ENCODE measurements at regions not wholly inside any gene's neighbourhood (a gene's known extent, or its start where the extent isn't known, plus 50 kb on each side); places are given as distances from the start of the nearest gene placed in this dataset.

- Mint-ChIP-seq H3K4me3 (no peak overlapping the region), H3K9me3 (peaks cover 0 to 2% of the 10 kb centered on the region in 2 donors)
- WGBS (ENCODE audit: insufficient coverage) = 68% methylated on average over 5 of the region's 5 CpGs
Measured at GRCh38 chr7:94059746-94060145, 55.6 kb upstream of the BET1 start.

GRCh38 chr7:94060752-94061151, 56.6 kb upstream of the BET1 start:
- WGBS (ENCODE audit: insufficient coverage) = 56% methylated on average over 5 of the region's 5 CpGs

More at GRCh38 chr7:94059746-94060145, 55.6 kb upstream of the BET1 start:
- Mint-ChIP-seq H3K27ac (no peak overlapping the region), H3K4me1 (peaks cover 13 to 20% of the 10 kb centered on the region in 2 donors), H3K27me3 (ENCODE audit: low read depth in 2 of 2) (peaks cover 41 to 84% of the 10 kb centered on the region in 2 donors), H3K36me3 (no peaks in the 10 kb centered on the region)
- intact Hi-C loops (cut with micrococcal nuclease) = no loop called here
- Histone ChIP-seq H3K9me3 (ENCODE audit: control insufficient read depth, insufficient read depth, low read length) (no peaks in the 10 kb centered on the region), H3K36me3 (ENCODE audit: control insufficient read depth, insufficient read depth, low read length) (no peaks in the 10 kb centered on the region), H3K27me3 (ENCODE audit: control insufficient read depth, insufficient read depth, low read length) (peaks cover 16% of the 10 kb centered on the region), H3K27ac (ENCODE audit: low read length) (no peak overlapping the region), H3K4me3 (ENCODE audit: low read length) (no peak overlapping the region), H3K4me1 (ENCODE audit: control insufficient read depth, insufficient read depth, low read length) (no peaks in the 10 kb centered on the region)
- no peak for ATAC-seq
- no peak for TF ChIP-seq CTCF (IDR thresholded peaks at IDR 0.05)
- DNase-seq = no peak

GRCh38 chr7:94061326-94061725, 57.2 kb upstream of the BET1 start:
- intact Hi-C loops (cut with micrococcal nuclease) = no loop called here
- Mint-ChIP-seq H3K27ac (no peak overlapping the region), H3K36me3 (no peaks in the 10 kb centered on the region), H3K4me3 (no peak overlapping the region), H3K4me1 (peaks cover 26 to 29% of the 10 kb centered on the region in 2 donors), H3K27me3 (ENCODE audit: low read depth in 2 of 2) (peaks cover 41 to 89% of the 10 kb centered on the region in 2 donors), H3K9me3 (no peaks in the 10 kb centered on the region)
- H3K36me3 ChIP-seq (ENCODE audit: control insufficient read depth, insufficient read depth, low read length) = no peaks in the 10 kb centered on the region
- H3K27me3 ChIP-seq (ENCODE audit: control insufficient read depth, insufficient read depth, low read length) = peaks cover 28% of the 10 kb centered on the region
- 49% methylated on average over 3 of the region's 3 CpGs for WGBS (ENCODE audit: insufficient coverage)
- H3K9me3 ChIP-seq (ENCODE audit: control insufficient read depth, insufficient read depth, low read length) = no peaks in the 10 kb centered on the region
- H3K4me3 ChIP-seq (ENCODE audit: low read length) = no peak overlapping the region
- peaks cover 6% of the 10 kb centered on the region for H3K4me1 ChIP-seq (ENCODE audit: control insufficient read depth, insufficient read depth, low read length)
- no peak overlapping the region for H3K27ac ChIP-seq (ENCODE audit: low read length)
- DNase-seq = no peak
- no peak for TF ChIP-seq CTCF (IDR thresholded peaks at IDR 0.05)
- ATAC-seq = no peak

More at GRCh38 chr7:94060752-94061151, 56.6 kb upstream of the BET1 start:
- H3K9me3 Mint-ChIP-seq = peaks cover 0 to 2% of the 10 kb centered on the region in 2 donors
- Histone ChIP-seq H3K4me3 (ENCODE audit: low read length) (no peak overlapping the region), H3K9me3 (ENCODE audit: control insufficient read depth, insufficient read depth, low read length) (no peaks in the 10 kb centered on the region), H3K36me3 (ENCODE audit: control insufficient read depth, insufficient read depth, low read length) (no peaks in the 10 kb centered on the region), H3K27me3 (ENCODE audit: control insufficient read depth, insufficient read depth, low read length) (peaks cover 23% of the 10 kb centered on the region), H3K27ac (ENCODE audit: low read length) (no peak overlapping the region), H3K4me1 (ENCODE audit: control insufficient read depth, insufficient read depth, low read length) (peaks cover 6% of the 10 kb centered on the region)
- intact Hi-C loops (cut with micrococcal nuclease) = no loop called here
- no peaks in the 10 kb centered on the region for H3K36me3 Mint-ChIP-seq
- no peak overlapping the region for H3K27ac Mint-ChIP-seq
- no peak overlapping the region for H3K4me3 Mint-ChIP-seq
- DNase-seq (no peak), ATAC-seq (no peak)
- H3K4me1 Mint-ChIP-seq = peaks cover 23 to 29% of the 10 kb centered on the region in 2 donors
- H3K27me3 Mint-ChIP-seq (ENCODE audit: low read depth in 2 of 2) = peaks cover 44 to 90% of the 10 kb centered on the region in 2 donors
- TF ChIP-seq CTCF (IDR thresholded peaks at IDR 0.05) = no peak

GRCh38 chr7:94062372-94062771, 58.2 kb upstream of the BET1 start:
- TF ChIP-seq CTCF (IDR thresholded peaks at IDR 0.05) = no peak
- 88% methylated on average over 2 of the region's 3 CpGs for WGBS (ENCODE audit: insufficient coverage)
- DNase-seq (no peak), ATAC-seq (no peak)
- no peaks in the 10 kb centered on the region for H3K9me3 Mint-ChIP-seq
- H3K27me3 Mint-ChIP-seq (ENCODE audit: low read depth in 2 of 2) = peaks cover 44 to 89% of the 10 kb centered on the region in 2 donors
- H3K4me1 Mint-ChIP-seq = peaks cover 26 to 29% of the 10 kb centered on the region in 2 donors
- H3K9me3 ChIP-seq (ENCODE audit: control insufficient read depth, insufficient read depth, low read length) = no peaks in the 10 kb centered on the region
- peaks cover 36% of the 10 kb centered on the region for H3K27me3 ChIP-seq (ENCODE audit: control insufficient read depth, insufficient read depth, low read length)
- peaks cover 6% of the 10 kb centered on the region for H3K4me1 ChIP-seq (ENCODE audit: control insufficient read depth, insufficient read depth, low read length)
- no peaks in the 10 kb centered on the region for H3K36me3 Mint-ChIP-seq
- H3K27ac ChIP-seq (ENCODE audit: low read length) = no peak overlapping the region
- H3K4me3 Mint-ChIP-seq = no peak overlapping the region
- no peak overlapping the region for H3K4me3 ChIP-seq (ENCODE audit: low read length)
- intact Hi-C loops (cut with micrococcal nuclease) = no loop called here
- no peaks in the 10 kb centered on the region for H3K36me3 ChIP-seq (ENCODE audit: control insufficient read depth, insufficient read depth, low read length)
- H3K27ac Mint-ChIP-seq = no peak overlapping the region

Measured in natural killer cell (primary cell).